Kidney (tissue), 13 donors: ENCODE measurements at regions not wholly inside any gene's neighbourhood (a gene's known extent, or its start where the extent isn't known, plus 50 kb on each side); places are given as distances from the start of the nearest gene placed in this dataset.

Source experiments
- DNase-seq, 5 donors: peaks; one replicate each; pipeline ENCODE4 v3.0.0-alpha.2; 2013 to 2020
- FAIRE-seq: peaks from 2 replicates; lab custom pipeline; 2012; peaks lifted over from hg19 to GRCh38; lab: Jason Lieb, UNC
- H3K27ac ChIP-seq, 2 donors: one replicate each; pipeline ENCODE4 v1.7.0; 2013; ENCODE audit warnings: low read depth in 2 of 2, low read length in 2 of 2, inconsistent platforms in 1 of 2
- H3K27me3 ChIP-seq: one replicate; pipeline ENCODE4 v1.7.1; 2013; ENCODE audit warnings: low read length, inconsistent platforms; ENCODE audit not compliant: control insufficient read depth, insufficient read depth
- H3K36me3 ChIP-seq, 3 donors: one replicate each; pipeline versions ENCODE4 v1.7.0 to v1.7.1; 2013; ENCODE audit warnings: low read length in 3 of 3, control low read depth in 1 of 3, inconsistent platforms in 1 of 3; ENCODE audit not compliant: insufficient read depth in 3 of 3, control insufficient read depth in 2 of 3
- H3K4me1 ChIP-seq, 3 donors: one replicate each; pipeline versions ENCODE4 v1.7.0 to v1.7.1; 2013; ENCODE audit warnings: low read length in 3 of 3, inconsistent platforms in 1 of 3, low read depth in 1 of 3; ENCODE audit not compliant: control insufficient read depth in 2 of 3, insufficient read depth in 2 of 3
- H3K4me3 ChIP-seq, 3 donors: one replicate each; pipeline versions ENCODE4 v1.7.0 to v1.8.1; 2013; ENCODE audit warnings: low read length in 3 of 3, control low read depth in 1 of 3, inconsistent platforms in 1 of 3
- H3K9ac ChIP-seq, 3 donors: one replicate each; pipeline versions ENCODE4 v1.7.0 to v1.7.1; 2013; ENCODE audit warnings: low read length in 3 of 3, control low read depth in 1 of 3, inconsistent platforms in 1 of 3
- H3K9me3 ChIP-seq, 3 donors: one replicate each; pipeline versions ENCODE4 v1.7.0 to v1.7.1; 2013; ENCODE audit warnings: low read length in 3 of 3, control low read depth in 1 of 3, inconsistent platforms in 1 of 3; ENCODE audit not compliant: control insufficient read depth in 2 of 3, insufficient read depth in 1 of 3
- CTCF ChIP-seq: IDR thresholded peaks from 3 replicates; pipeline ENCODE4 v1.5.1; 2012; ENCODE audit warnings: mild to moderate bottlenecking, moderate library complexity, borderline replicate concordance; ENCODE audit not compliant: insufficient read depth; ENCODE audit errors: extremely low read depth
- intact Hi-C: fragments of 100-400 bp; cut with DNase I; formaldehyde crosslinking; loops from one replicate; pipeline ENCODE4 v1.11.1; 2022
- donor health status: control.
- donor health status: control.
- donor health status: control.
- donor health status: control.
- donor health status: control.
- donor health status: DM: yes; HTN: yes; CAD: no.
- donor health status: Normal renal cell carcinoma (clear cell type).

- no peak for FAIRE-seq
- H3K9me3 ChIP-seq = no peaks in the 10 kb centered on the region
- no peaks in the 10 kb centered on the region for H3K4me1 ChIP-seq
- no peaks in the 10 kb centered on the region for H3K27me3 ChIP-seq
- H3K9ac ChIP-seq = no peak overlapping the region
- no peak overlapping the region for H3K4me3 ChIP-seq
- DNase-seq = no peak
- intact Hi-C loops = no loop called here
- no peak overlapping the region for H3K27ac ChIP-seq
- TF ChIP-seq CTCF = no peak
- H3K36me3 ChIP-seq = no peaks in the 10 kb centered on the region
Measured at GRCh38 chr11:96696731-96697130, 306.9 kb downstream of the JRKL start.

GRCh38 chr11:96697466-96697865 lies 307.7 kb downstream of the JRKL start:
- no peak for FAIRE-seq
- H3K9me3 ChIP-seq = no peaks in the 10 kb centered on the region
- no peak overlapping the region for H3K4me3 ChIP-seq
- no peak overlapping the region for H3K9ac ChIP-seq
- no peak for TF ChIP-seq CTCF
- no peak overlapping the region for H3K27ac ChIP-seq
- H3K4me1 ChIP-seq = no peaks in the 10 kb centered on the region
- intact Hi-C loops = no loop called here
- H3K36me3 ChIP-seq = no peaks in the 10 kb centered on the region
- H3K27me3 ChIP-seq = no peaks in the 10 kb centered on the region
- DNase-seq = no peak

- Histone ChIP-seq H3K4me1 (no peaks in the 10 kb centered on the region), H3K27ac (no peak overlapping the region), H3K9me3 (no peaks in the 10 kb centered on the region), H3K9ac (no peak overlapping the region), H3K4me3 (no peak overlapping the region), H3K27me3 (no peaks in the 10 kb centered on the region), H3K36me3 (no peaks in the 10 kb centered on the region)
- DNase-seq = no peak
- intact Hi-C loops = no loop called here
- no peak for TF ChIP-seq CTCF
- FAIRE-seq = no peak
Measured at GRCh38 chr11:96704847-96705246, 315.0 kb downstream of the JRKL start.

GRCh38 chr11:96706761-96707160 lies 316.9 kb downstream of the JRKL start:
- H3K9ac ChIP-seq = no peak overlapping the region
- no peak overlapping the region for H3K27ac ChIP-seq
- no peak for DNase-seq
- intact Hi-C loops = no loop called here
- FAIRE-seq = no peak
- H3K36me3 ChIP-seq = no peaks in the 10 kb centered on the region
- H3K27me3 ChIP-seq = no peaks in the 10 kb centered on the region
- H3K4me1 ChIP-seq = no peaks in the 10 kb centered on the region
- H3K4me3 ChIP-seq = no peak overlapping the region
- no peak for TF ChIP-seq CTCF
- no peaks in the 10 kb centered on the region for H3K9me3 ChIP-seq
